GM19328 (cell line): ENCODE measurements at regions not wholly inside any gene's neighbourhood (a gene's known extent, or its start where the extent isn't known, plus 50 kb on each side); places are given as distances from the start of the nearest gene placed in this dataset.

ENCODE experiments used
- ATAC-seq: cut with Tn5 transposase; IDR thresholded peaks from one replicate; pipeline ENCODE4 v1.9.1; 2021; ENCODE audit warnings: mild to moderate bottlenecking, moderate library complexity; ENCODE audit not compliant: unreplicated experiment

GRCh38 chr13:103275081-103275480 is 208.9 kb upstream of the SLC10A2 start:
- ATAC-seq: no peak

DNA sequence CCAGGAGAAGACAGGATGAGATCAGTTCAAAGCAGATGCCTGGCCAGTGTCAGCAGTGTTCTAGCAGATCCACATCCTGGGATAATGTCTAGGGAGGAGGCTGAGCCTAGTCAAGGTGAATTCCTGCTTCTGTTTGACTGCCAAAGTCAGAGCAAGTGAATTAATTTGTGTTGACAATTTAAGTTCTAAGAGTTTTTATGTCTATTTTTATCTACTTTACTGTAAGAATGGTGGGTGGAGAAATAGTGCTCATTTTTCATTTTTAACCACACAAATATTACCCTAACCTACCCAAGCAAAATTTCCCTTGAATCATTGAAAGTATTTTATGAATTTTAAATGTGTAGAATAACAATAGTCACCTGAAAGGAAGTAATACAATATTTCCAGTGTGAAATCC is 207.6 kb upstream of the SLC10A2 start:
- ATAC-seq: no peak

DNA sequence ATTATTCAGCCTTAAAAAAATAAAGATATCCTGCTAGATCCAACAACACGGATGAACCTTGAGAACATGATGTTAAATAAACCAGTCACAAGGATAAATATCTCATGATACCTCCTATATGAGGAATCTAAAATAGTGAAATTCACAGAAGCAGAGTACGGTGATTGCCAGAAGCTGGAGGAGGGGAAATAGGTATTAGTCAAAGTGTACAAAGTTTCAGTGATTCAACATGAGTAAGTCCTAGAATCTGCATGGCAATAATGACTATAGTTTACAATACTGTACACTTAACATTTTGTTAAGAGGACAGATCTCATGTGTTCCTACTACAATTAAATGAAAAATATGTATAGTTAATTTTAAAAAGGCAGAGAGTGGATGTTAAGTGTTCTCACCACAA is 206.6 kb upstream of the SLC10A2 start:
- peak; percentile 31 for ATAC-seq

- ATAC-seq: no peak
These were observed 197.2 kb upstream of the SLC10A2 start for GRCh38 chr13:103263448-103263847.

GRCh38 chr13:103255587-103256301 is 189.5 kb upstream of the SLC10A2 start:
- ATAC-seq: no peak

DNA sequence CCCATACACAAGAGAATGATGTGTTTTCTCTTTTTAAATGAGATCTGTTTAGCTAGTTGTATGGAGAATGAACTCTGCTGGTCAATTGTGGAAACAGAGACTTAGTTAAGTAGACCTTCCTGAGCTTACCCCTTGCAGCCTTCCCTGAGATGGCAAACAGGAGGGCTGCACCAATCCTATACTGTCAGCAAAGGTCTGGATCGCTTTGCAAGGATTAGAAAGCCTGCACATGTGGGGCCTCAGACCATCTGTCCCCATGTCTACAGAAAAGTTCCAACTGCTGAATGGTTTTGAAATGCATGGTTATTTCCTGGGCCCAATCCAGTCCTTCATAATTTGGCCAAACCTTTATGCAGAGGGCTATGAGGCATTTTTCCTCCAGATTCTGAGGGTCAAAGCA is 183.9 kb upstream of the SLC10A2 start:
- ATAC-seq: no peak

GRCh38 chr13:103246581-103247200 is 180.5 kb upstream of the SLC10A2 start:
- no peak for ATAC-seq

DNA sequence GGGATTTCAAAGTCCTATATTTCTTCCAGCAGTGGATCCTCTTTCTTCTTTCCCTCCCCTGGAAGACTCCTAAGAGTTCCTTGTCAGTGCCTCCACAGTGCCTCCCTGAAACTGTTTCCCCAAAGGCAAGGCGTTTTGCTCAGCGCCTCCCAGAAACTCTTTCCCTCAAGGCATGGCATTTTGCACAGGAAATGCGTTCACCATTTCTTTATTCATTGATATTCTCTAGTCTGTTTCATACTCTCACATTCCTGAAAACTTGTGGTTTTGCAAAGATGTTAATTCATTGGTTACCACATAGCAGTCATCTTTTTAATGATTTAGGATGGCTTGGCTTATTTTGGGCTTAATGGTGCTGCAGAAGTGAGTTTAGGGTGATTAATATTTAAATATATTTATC is 177.3 kb upstream of the SLC10A2 start:
- ATAC-seq: no peak

GRCh38 chr13:103238441-103238840 is 172.2 kb upstream of the SLC10A2 start:
- ATAC-seq: no peak

- ATAC-seq: no peak
These were observed 170.0 kb upstream of the SLC10A2 start for GRCh38 chr13:103236213-103236612.

- ATAC-seq: no peak
These were observed 163.5 kb upstream of the SLC10A2 start for GRCh38 chr13:103229674-103230073.

GRCh38 chr13:103224804-103225203 is 158.6 kb upstream of the SLC10A2 start:
- no peak for ATAC-seq

DNA sequence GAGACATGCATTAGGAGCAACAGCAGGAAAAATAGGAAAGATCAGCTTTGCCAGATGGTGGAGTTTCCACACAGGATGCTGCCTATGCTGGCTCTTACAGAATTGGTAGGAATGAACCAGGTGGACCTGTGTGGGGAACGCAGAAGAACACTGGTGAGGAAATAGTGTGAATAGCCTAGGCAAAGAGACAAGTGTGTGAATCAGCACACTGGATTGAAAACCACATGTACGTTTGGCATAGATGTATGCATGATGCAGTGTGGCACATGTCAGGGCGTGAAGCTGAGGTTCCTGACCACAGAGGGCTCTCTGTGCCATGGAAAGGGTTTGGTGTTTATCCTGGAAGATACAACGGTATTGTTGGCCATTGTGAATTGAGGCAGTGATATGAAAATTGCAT is 156.5 kb upstream of the SLC10A2 start:
- no peak for ATAC-seq

DNA sequence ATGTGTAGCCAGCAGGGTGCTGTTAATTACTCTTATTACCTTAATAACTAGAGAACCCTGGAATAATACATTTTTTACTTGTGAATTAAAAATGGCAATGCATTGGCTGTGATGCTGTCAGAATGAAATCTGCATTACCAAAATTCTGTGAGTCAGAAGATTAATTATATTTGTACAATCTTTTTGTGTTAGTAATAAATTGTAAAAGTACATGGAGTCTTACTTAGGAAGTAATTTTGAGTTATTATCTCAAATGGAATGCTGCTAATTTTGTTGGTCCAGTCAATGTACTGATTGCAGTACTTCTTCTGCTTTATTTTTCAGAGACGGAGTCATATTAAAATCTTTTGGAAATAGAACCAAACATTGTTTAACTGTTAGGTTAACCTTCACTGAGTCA is 152.0 kb upstream of the SLC10A2 start:
- ATAC-seq: no peak

DNA sequence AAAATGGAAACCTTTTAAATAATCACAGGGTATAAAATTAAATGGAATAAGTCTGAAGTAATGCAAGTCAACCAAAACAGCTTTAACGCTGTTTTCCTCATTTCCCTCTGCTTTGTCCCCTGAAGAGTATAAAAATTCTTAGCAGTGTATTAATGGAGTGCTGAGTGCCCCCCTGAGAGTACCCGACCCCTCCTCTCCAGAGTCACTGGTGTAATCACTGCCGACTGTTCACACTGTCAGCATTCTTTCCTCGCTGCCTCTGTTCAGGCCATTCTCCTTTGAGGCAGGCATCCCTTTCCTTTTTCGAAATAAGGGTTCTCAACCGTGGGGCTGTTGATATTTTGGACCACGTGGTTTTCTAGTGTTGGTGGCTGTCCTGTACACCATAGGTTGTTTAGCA is 146.9 kb upstream of the SLC10A2 start:
- ATAC-seq: no peak

- no peak for ATAC-seq
These were observed 144.1 kb upstream of the SLC10A2 start for GRCh38 chr13:103210348-103210747.

DNA sequence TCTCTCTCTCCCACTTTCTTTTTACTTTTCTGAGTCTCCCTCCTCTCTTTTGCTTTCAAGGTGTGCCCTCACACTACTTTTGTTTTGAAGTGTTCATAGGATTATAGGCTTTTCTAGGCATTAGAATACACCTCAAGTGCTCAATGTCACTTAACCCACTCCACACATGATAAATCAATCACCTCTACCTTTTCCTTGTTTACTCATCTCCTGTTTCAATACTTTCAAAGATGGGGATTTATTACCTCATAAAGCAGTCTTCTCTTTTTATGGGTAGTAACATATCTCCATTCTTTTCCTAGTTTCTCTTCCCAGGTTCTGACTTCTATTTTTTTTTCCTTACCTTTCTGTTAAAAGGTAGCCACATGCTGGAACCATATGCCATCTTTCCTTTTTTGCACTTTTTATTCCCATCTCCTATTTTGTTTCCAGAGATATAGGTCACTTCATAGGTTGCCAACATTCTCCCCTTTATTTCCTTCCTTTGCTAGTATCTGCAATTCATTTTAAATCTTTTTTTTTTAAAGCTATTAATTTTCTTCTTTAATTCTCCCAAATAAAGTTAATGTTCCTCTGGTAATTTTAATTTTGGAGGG is 137.6 kb upstream of the SLC10A2 start:
- ATAC-seq: no peak

DNA sequence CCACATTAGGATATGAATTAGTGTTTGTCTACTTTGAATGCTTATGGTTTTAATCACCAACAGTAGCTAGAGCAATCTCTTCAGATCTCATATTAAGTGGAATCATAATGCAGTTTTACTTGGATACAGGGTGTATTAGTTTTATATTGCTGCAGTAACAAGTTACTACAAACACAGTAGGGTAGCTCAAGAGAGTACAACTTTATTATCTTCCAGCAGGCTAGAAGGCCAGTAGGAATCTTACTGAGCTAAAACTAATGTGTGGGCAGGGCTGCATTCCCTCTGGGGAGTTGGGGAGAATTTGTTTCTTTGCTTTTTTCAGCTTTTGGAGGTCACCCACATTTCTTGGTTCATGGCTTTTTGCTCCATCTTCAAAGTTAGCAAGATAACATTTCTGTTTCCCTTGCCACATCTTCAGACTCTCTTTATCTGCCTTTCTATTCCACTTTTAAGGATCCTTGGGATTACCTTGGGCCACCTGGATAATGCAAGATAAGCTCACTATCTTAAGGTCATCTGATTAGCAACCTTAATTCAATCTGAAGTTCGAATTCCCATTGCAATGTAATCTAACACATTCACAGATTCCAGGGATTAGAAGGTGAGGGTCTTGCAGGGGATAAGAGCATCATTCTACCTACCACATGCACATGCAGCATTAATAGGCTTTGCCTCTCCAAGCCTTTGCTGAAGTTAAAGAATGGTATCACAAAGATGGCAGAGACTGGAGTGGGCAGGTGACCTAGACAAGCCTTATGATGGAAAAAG is 134.1 kb upstream of the SLC10A2 start:
- ATAC-seq: no peak

- ATAC-seq: no peak
These were observed 133.3 kb upstream of the SLC10A2 start for GRCh38 chr13:103199380-103200088.

DNA sequence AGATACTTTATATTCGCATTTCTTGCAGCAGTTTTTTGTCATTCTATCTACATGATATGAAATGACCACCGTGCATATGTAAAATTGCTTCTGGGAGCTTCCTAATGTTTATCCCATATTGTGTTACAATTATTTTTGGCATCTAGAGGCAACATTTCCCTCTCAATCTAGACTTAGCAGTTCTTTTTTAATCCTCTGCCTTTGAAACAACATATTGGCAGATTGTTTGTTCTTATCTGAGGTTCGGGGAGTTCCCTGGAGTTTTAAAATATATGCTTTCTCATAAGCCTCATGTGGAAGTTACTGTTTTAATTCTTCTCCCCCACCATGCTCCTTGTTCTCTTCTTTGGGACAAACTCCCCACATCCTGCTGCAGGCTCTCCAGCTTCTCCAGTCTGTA is 130.1 kb upstream of the SLC10A2 start:
- no peak for ATAC-seq

DNA sequence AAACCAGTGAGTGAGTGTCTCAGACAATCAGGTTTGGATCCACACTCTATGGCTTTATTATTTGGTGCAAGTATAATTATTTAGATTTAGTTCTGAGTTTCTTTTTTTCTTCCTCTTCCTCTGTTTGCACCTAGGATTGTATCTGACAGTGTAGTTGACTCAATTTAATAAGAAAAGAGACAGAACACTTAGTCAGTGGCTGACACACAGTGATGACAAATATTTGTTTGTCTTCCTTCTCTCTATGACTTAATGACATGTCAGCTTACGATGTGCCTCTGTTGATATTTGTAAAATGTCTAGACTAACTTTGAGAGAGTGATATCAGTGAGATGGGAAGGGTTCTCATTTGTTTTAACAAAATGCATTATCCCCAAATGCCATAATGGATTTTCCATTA is 129.5 kb upstream of the SLC10A2 start:
- no peak for ATAC-seq
